ENCODE measurements at regions not wholly inside any gene's neighbourhood (a gene's known extent, or its start where the extent isn't known, plus 50 kb on each side); places are given as distances from the start of the nearest gene placed in this dataset.

DNA sequence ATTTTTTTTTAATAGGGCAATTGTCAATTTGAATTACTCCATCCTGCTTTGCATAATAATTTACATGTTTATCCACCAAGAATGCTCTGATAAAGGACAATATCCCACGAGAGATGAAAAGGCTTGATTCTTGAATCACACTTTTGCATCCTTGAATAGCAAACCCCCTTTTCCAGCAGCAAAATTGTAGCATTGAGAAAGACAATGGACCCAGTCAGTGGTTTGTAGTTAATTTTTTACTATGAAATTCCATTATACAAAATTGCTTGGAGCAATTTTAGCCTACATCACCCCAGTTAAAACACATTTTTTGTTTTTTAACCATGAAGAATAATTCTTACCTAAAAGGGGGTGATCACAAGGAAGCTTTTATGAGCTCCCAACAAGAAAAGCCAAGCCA is 255.1 kb downstream of the RND3 start:
- Histone ChIP-seq H3K27me3 (no peaks in the 10 kb centered on the region), H3K4me3 (no peak overlapping the region), H3K9me3 (no peaks in the 10 kb centered on the region), H3K27ac (no peak overlapping the region), H3K4me1 (peaks cover 0 to 13% (median 0%) of the 10 kb centered on the region in 4 donors), H3K36me3 (no peaks in the 10 kb centered on the region)
- intact Hi-C loops (cut with DNase I; ENCODE audit: low total_unique reads) (no loop called here), in situ Hi-C loops (cut with MboI; ENCODE audit: low pct_ligation_motif_present in 1 of 4, low pct_unique_long_range_greater_than_20kb in 1 of 4, low sequenced_read_pairs in 3 of 4) (no loop called here)
- 78 to 89% methylated on average over 1 of the region's 1 CpG for WGBS, 2 donors (ENCODE audit: low coverage in 1 of 2)
- DNase-seq: no peak
- TF ChIP-seq POLR2A (IDR thresholded peaks at IDR 0.05) (no peak), POLR2AphosphoS5 (IDR thresholded peaks at IDR 0.05) (no peak), EP300 (IDR thresholded peaks at IDR 0.05; ENCODE audit: low read depth) (no peak)
- TF ChIP-seq, protein P1, sequence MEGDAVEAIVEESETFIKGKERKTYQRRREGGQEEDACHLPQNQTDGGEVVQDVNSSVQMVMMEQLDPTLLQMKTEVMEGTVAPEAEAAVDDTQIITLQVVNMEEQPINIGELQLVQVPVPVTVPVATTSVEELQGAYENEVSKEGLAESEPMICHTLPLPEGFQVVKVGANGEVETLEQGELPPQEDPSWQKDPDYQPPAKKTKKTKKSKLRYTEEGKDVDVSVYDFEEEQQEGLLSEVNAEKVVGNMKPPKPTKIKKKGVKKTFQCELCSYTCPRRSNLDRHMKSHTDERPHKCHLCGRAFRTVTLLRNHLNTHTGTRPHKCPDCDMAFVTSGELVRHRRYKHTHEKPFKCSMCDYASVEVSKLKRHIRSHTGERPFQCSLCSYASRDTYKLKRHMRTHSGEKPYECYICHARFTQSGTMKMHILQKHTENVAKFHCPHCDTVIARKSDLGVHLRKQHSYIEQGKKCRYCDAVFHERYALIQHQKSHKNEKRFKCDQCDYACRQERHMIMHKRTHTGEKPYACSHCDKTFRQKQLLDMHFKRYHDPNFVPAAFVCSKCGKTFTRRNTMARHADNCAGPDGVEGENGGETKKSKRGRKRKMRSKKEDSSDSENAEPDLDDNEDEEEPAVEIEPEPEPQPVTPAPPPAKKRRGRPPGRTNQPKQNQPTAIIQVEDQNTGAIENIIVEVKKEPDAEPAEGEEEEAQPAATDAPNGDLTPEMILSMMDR (IDR thresholded peaks at IDR 0.05): no peak

DNA sequence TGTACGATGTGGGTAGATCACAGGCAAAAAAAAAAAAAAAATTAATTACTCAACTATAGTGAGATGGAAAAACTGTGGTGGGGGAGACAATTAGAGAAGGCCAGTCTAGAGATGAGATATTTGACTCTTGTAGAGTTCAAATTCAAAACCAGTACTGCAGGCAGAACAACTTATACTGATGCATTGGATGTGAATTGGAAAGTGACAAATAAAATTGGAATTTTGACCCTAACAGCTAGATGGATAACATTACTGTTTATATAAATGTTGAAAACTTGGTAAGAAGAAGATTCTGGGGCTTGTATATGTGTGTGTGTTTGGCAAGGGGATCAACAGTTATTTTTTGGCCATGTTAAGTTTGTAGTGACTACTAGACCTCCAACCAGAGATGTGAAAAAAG is 256.9 kb downstream of the RND3 start:
- peaks cover 0 to 13% (median 0%) of the 10 kb centered on the region in 4 donors for H3K4me1 ChIP-seq
- TF ChIP-seq EP300 (IDR thresholded peaks at IDR 0.05; ENCODE audit: low read depth): no peak
- TF ChIP-seq, protein P1 (IDR thresholded peaks at IDR 0.05): no peak
- H3K4me3 ChIP-seq: no peak overlapping the region
- H3K27ac ChIP-seq: no peak overlapping the region
- H3K36me3 ChIP-seq: no peaks in the 10 kb centered on the region
- DNase-seq: no peak
- no peaks in the 10 kb centered on the region for H3K27me3 ChIP-seq
- WGBS, 2 donors (ENCODE audit: low coverage in 1 of 2): 82 to 100% methylated on average over 1 of the region's 1 CpG
- intact Hi-C loops (cut with DNase I; ENCODE audit: low total_unique reads) (no loop called here), in situ Hi-C loops (cut with MboI; ENCODE audit: low pct_ligation_motif_present in 1 of 4, low pct_unique_long_range_greater_than_20kb in 1 of 4, low sequenced_read_pairs in 3 of 4) (no loop called here)
- no peaks in the 10 kb centered on the region for H3K9me3 ChIP-seq

DNA sequence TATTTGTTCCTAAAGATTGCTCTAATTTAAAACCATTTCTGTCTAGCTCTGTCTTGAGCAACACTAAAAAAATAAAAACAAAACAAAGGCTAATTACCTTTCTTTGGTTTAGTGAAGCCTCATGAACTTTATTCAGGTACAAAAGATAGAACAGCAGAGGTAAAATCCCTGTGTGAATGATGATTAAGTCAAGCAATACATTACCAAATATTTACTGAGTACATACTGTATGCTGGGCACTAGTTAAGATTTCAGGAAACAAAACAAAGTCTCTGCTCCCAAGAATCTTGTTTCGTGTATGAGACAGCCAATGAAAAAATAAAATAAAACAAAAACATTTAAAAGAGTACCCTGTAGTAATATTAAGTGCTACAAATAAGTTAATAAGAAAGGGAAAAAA is 257.5 kb downstream of the RND3 start:
- Histone ChIP-seq H3K4me3 (no peak overlapping the region), H3K27ac (no peak overlapping the region), H3K36me3 (no peaks in the 10 kb centered on the region), H3K4me1 (peaks cover 0 to 7% (median 0%) of the 10 kb centered on the region in 4 donors), H3K27me3 (no peaks in the 10 kb centered on the region), H3K9me3 (no peaks in the 10 kb centered on the region)
- in situ Hi-C loops (cut with MboI; ENCODE audit: low pct_ligation_motif_present in 1 of 4, low pct_unique_long_range_greater_than_20kb in 1 of 4, low sequenced_read_pairs in 3 of 4) (no loop called here), intact Hi-C loops (cut with DNase I; ENCODE audit: low total_unique reads) (no loop called here)
- TF ChIP-seq POLR2AphosphoS5 (IDR thresholded peaks at IDR 0.05): no peak
- TF ChIP-seq, protein P1 (IDR thresholded peaks at IDR 0.05): no peak
- TF ChIP-seq EP300 (IDR thresholded peaks at IDR 0.05; ENCODE audit: low read depth): no peak
- no peak for TF ChIP-seq POLR2A (IDR thresholded peaks at IDR 0.05)
- no peak for DNase-seq
- WGBS, 2 donors (ENCODE audit: low coverage in 1 of 2): 11 to 43% methylated on average over 1 of the region's 1 CpG

DNA sequence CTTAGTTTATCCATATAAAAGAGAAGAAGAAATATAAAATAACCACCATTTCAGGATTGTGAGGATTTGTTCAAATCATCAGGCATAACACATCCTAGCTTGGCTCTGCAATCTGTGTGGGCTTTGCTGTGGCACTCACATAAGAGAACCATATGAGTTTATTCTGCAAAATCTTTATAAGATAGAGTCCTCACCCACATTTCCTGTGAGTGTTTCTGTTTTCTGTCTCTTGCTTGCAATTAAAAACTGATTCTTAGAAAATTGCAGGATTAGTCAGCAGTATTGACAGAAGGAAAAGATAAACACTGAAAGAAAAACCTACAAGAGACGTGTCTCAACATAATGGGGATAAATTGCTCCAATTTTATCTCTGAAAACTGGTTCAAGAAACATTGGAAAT is 258.5 kb downstream of the RND3 start:
- Histone ChIP-seq H3K27ac (no peak overlapping the region), H3K27me3 (no peaks in the 10 kb centered on the region), H3K9me3 (no peaks in the 10 kb centered on the region), H3K4me1 (no peaks in the 10 kb centered on the region), H3K36me3 (no peaks in the 10 kb centered on the region), H3K4me3 (no peak overlapping the region)
- in situ Hi-C loops (cut with MboI; ENCODE audit: low pct_ligation_motif_present in 1 of 4, low pct_unique_long_range_greater_than_20kb in 1 of 4, low sequenced_read_pairs in 3 of 4) (no loop called here), intact Hi-C loops (cut with DNase I; ENCODE audit: low total_unique reads) (no loop called here)
- TF ChIP-seq EP300 (IDR thresholded peaks at IDR 0.05; ENCODE audit: low read depth) (no peak), POLR2A (IDR thresholded peaks at IDR 0.05) (no peak), POLR2AphosphoS5 (IDR thresholded peaks at IDR 0.05) (no peak)
- TF ChIP-seq, protein P1 (IDR thresholded peaks at IDR 0.05): no peak
- 29 to 36% methylated on average over 1 of the region's 1 CpG for WGBS, 2 donors (ENCODE audit: low coverage in 1 of 2)
- DNase-seq: no peak
